ENCODE measurements at regions not wholly inside any gene's neighbourhood (a gene's known extent, or its start where the extent isn't known, plus 50 kb on each side); places are given as distances from the start of the nearest gene placed in this dataset.
A peak's percentile ranks its signal among the peaks of the same experiment; 100 is the strongest.

- DNase-seq (ENCODE audit: low read depth, low spot score): peak; percentile 26
Observed at GRCh38 chr18:29588446-29589100, 1411.6 kb upstream of the CDH2 start.

- peak; percentile 14 for DNase-seq (ENCODE audit: low read depth, low spot score)
Observed at GRCh38 chr18:29586210-29586609, 1409.3 kb upstream of the CDH2 start.

GRCh38 chr18:29560270-29560669, 1383.3 kb upstream of the CDH2 start:
- no peak for DNase-seq (ENCODE audit: low read depth, low spot score)

GRCh38 chr18:29556070-29556469, 1379.1 kb upstream of the CDH2 start:
- DNase-seq (ENCODE audit: low read depth, low spot score): no peak

DNA sequence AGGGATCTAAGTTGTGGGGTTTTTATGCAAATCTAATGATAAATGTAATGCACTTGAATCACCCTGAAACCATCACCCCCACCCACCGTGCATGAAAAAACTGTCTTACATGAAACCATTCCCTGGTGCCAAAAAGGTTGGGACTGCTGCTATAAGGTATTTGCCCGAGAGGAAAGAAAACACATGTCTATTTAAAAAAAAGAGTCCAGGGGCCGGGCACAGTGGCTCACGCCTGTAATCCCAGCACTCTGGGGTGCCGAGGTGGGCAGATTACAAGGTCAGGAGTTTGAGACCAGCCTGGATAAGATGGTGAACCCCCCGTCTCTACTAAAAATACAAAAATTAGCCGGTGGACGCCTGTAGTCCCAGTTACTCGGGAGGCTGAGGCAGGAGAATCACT, 1372.8 kb upstream of the CDH2 start:
- DNase-seq (ENCODE audit: low read depth, low spot score): no peak

DNA sequence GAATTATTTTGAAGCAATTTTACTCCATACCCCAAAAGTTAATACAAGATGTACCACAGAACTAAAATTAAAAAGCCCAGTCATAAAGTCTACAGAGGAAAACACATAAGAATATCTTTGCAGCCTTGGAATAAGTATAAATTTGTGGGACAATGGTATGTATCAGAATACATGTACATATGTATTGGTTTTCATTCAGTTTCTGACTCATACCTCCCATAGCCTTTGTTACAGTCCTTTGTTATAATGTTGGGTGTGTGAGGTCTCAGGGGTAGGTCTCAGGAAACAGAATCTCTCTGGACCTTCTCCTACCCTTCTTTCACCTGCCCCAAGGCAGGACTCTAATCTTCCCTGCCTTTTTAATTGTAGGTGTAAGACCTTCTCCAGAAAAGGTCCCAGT, 1370.7 kb upstream of the CDH2 start:
- no peak for DNase-seq (ENCODE audit: low read depth, low spot score)

- no peak for DNase-seq (ENCODE audit: low read depth, low spot score)
Observed at GRCh38 chr18:29540548-29540947, 1363.6 kb upstream of the CDH2 start.

- DNase-seq (ENCODE audit: low read depth, low spot score): no peak
Observed at GRCh38 chr18:29531746-29532145, 1354.8 kb upstream of the CDH2 start.

- DNase-seq (ENCODE audit: low read depth, low spot score): no peak
Observed at GRCh38 chr18:29523371-29523770, 1346.4 kb upstream of the CDH2 start.

DNA sequence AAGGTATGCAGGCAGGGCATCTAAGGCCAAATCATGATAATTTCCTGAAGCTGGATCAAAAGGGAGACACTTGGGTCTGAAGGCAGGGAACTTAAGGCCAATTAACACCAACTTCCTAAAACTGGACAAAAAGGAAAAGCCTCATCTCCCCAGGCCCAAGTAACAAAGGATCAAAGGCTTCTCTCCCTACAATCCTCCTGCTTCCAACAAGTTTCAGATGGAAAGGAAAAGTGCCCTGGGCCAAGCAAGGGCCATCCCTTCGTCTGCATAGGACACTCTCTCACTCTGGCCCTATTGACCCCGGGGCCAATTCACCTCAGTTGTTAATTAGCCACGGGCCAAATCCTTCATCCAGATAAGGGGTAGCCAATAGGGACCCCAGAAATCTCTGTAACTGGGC, 1335.8 kb upstream of the CDH2 start:
- peak; percentile 68 for DNase-seq (ENCODE audit: low read depth, low spot score)

DNA sequence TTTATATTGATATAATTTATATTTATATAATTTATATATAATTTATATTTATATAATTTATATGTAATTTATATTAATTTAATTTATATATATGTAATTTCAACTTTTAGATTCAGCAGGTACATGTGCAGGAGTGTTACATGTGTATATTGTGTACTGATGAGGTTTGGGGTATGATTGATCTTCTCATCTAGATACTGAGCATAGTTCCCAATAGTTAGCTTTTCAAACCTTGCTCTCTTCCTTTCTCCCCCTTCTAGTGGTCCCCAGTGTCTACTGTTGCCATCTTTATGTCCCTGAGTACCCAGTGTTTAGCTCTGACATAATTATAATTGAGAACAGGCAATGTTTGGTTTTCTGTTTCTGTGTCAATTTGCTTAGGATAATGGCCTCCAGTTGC, 1335.3 kb upstream of the CDH2 start:
- DNase-seq (ENCODE audit: low read depth, low spot score): no peak

DNA sequence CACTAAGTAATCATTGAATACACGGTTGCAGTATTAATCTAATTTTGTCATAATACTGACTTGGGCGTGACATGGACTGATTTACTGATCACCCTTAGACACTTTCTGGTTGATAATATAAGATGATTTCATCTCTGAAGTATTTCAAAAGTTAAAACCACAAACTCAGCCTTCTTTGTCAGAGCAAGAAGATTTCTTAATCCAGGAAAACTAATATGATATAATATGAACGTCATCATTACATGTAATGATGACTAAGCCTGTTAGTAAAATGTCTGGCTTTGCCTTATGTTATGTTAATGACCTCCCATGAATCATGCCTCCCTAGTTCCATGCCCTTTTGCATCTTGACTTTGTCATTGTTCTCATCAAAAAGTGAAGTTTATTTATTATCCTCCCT, 1325.0 kb upstream of the CDH2 start:
- no peak for DNase-seq (ENCODE audit: low read depth, low spot score)

- no peak for DNase-seq (ENCODE audit: low read depth, low spot score)
Observed at GRCh38 chr18:29496152-29496680, 1319.3 kb upstream of the CDH2 start.

DNA sequence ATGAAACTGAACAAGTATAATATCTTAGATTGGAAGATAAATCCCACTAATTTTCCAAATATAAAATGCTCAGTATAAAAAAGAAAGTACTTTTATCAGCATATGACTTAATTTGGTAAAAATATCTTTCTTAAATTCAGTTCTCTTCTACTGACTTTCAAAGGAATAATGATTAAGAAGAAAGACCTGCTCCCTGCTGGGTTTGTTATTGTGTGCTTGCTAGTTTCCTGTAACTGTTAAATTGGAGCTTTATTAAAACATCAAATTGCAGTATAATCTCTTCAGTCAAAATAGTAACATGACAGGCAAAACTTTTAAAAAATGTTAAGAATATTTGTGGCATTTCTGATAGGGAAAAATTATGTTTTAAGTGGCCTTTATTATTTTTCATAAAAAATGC, 1317.4 kb upstream of the CDH2 start:
- no peak for DNase-seq (ENCODE audit: low read depth, low spot score)

DNA sequence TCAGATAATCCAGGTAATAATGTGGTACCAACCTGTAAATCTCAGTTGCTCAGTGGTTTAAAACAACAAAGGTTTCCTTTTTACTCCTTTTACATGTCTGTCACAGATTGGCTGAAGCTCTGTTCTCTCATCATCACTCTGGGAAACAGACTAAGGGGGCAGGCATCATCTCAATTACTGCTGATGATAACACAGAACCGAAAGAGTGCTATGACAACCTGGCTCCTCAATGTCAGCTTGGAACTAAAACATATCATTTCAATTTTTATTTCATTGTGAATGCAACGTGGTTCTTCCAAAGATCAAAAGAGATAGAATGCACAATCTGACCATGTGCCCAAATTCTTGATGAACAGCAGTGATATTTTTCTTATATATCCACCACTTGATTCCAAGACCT, 1315.0 kb upstream of the CDH2 start:
- no peak for DNase-seq (ENCODE audit: low read depth, low spot score)

DNA sequence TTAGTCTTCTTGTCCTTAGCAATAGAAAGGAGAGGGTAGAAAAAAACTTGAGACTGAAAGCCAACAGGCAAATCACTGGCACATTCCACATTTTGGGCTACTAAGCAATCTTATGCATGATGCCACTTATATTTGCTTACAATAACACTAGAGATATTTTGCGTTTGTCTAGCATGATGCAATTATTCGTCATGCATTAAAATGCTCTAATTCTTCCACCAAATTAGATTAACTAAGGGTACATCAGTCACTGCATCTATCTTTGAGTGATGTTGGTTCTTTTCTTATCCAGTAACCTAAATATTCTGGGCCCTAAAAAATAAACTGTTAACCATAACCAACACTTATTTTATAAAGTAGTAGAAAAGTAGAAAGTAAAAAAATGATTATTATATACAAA, 1311.7 kb upstream of the CDH2 start:
- no peak for DNase-seq (ENCODE audit: low read depth, low spot score)

DNA sequence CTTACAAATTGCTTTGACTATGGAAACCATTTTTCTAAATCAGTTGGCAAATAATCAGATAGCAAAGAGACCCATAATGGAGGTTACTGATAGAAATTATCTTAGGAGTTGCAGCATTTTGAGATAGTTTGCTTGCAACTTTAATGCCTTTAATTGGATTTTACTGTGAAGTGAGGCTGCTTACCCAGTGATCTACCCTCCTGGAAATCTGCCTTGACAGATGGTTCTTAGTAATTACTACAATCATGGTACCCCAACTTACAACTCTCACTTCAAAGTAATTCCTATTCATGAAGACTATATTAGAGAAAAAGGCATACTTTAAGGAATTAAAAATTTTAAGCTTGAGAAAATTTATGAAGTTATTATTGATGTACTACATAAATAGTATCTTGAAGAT, 1288.6 kb upstream of the CDH2 start:
- DNase-seq (ENCODE audit: low read depth, low spot score): no peak

- DNase-seq (ENCODE audit: low read depth, low spot score): no peak
Observed at GRCh38 chr18:29459972-29460371, 1283.0 kb upstream of the CDH2 start.

DNA sequence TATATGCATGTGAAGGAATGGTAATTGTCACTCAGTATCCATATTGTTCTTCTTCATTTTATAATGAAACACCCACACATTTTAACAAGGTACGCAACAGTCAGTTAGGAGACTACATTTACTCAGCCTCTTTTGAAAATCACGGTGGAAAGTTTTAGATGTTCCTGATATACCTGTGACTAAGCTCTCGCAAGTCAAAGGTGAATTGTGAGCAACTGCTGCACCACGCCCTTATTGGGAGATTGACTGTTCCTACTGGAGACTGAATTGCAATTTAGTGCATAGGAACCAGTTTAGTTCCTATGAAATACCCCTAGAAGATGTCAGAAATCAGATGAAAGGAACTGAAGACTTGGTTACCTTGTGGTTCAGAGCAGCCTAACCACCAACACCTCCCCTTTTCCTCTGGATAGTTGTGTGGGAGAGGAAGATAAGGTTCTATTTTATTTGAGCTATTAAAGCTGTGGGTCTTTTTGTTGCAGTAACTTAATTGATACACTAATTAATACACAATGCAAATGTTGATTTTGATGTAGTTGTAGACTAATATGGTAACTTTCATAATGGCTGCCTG, 1280.5 kb upstream of the CDH2 start:
- DNase-seq (ENCODE audit: low read depth, low spot score): no peak

GRCh38 chr18:29449424-29449823, 1272.5 kb upstream of the CDH2 start:
- DNase-seq (ENCODE audit: low read depth, low spot score): no peak

- no peak for DNase-seq (ENCODE audit: low read depth, low spot score)
Observed at GRCh38 chr18:29439398-29439797, 1262.5 kb upstream of the CDH2 start.

GRCh38 chr18:29436459-29436858, 1259.5 kb upstream of the CDH2 start:
- DNase-seq (ENCODE audit: low read depth, low spot score): no peak

DNA sequence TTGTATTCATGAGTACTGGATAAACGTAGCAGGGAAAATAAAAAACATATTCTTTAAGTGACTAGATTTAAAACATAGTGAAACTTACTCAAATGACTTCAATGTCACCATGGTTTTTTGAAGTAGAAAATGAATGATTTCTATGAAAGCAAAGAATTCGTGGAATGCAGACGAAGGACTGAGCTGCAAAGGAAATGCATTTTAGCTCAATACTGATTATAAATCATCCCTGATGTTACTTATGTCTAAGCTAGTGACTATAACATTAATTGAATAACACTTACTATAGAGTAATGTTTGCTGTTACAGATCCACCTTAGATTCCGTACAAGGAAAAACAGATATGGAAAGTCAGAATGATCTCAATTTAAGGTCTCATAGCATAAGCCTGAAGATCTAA, 1257.7 kb upstream of the CDH2 start:
- no peak for DNase-seq (ENCODE audit: low read depth, low spot score)

- no peak for DNase-seq (ENCODE audit: low read depth, low spot score)
Observed at GRCh38 chr18:29430416-29430815, 1253.5 kb upstream of the CDH2 start.
